GM12874 (cell line): ENCODE measurements at regions not wholly inside any gene's neighbourhood (a gene's known extent, or its start where the extent isn't known, plus 50 kb on each side); places are given as distances from the start of the nearest gene placed in this dataset.

Source experiments
- CTCF ChIP-seq: IDR thresholded peaks from 2 replicates; pipeline ENCODE4 v1.5.1; 2011; ENCODE audit warnings: low read depth, mild to moderate bottlenecking, control low read depth, low read length, moderate library complexity; ENCODE audit not compliant: insufficient read depth

GRCh38 chr6:167404385-167405049 is 79.6 kb downstream of the TTLL2 start:
- no peak for TF ChIP-seq CTCF

- TF ChIP-seq CTCF = no peak
These were observed 81.1 kb downstream of the TTLL2 start for GRCh38 chr6:167405778-167406532.

- no peak for TF ChIP-seq CTCF
These were observed 82.6 kb downstream of the TTLL2 start for GRCh38 chr6:167407239-167408064.

GRCh38 chr6:167408235-167408869 is 83.5 kb downstream of the TTLL2 start:
- no peak for TF ChIP-seq CTCF

GRCh38 chr6:167409079-167409478 is 84.2 kb downstream of the TTLL2 start:
- no peak for TF ChIP-seq CTCF

- TF ChIP-seq CTCF = no peak
These were observed 84.8 kb downstream of the TTLL2 start for GRCh38 chr6:167409694-167410093.

- no peak for TF ChIP-seq CTCF
These were observed 85.6 kb downstream of the TTLL2 start for GRCh38 chr6:167410462-167410861.
